Neural progenitor cell (in vitro differentiated cells): ENCODE measurements at regions not wholly inside any gene's neighbourhood (a gene's known extent, or its start where the extent isn't known, plus 50 kb on each side); places are given as distances from the start of the nearest gene placed in this dataset.
"Not testable (repeated sequence)": the region's sequence is repeated elsewhere in the genome, so short reads cannot be mapped to it uniquely, and the experiment has no call there.

Source experiments
- DNase-seq: peaks from one replicate; pipeline ENCODE4 v3.0.0-alpha.2; 2016; ENCODE audit warnings: low spot score
- H2AFZ ChIP-seq: fragments of 200-600 bp; sonication (generic); replicated peaks from 2 replicates; pipeline ENCODE4 v1.6.1; 2016; ENCODE audit warnings: antibody characterized with exemption
- H3F3A ChIP-seq: fragments of 200-600 bp; sonication (generic); 2 replicates; pipeline ENCODE4 v1.6.1; 2016; ENCODE audit warnings: antibody characterized with exemption, low read depth
- H3K27ac ChIP-seq: fragments of 200-600 bp; sonication (generic); 2 replicates; pipeline ENCODE4 v1.5.1; 2016; ENCODE audit warnings: mild to moderate bottlenecking
- H3K27me3 ChIP-seq: fragments of 200-600 bp; sonication (generic); 2 replicates; pipeline ENCODE4 v1.6.1; 2016; ENCODE audit warnings: mild to moderate bottlenecking, moderate library complexity
- H3K36me3 ChIP-seq: fragments of 200-600 bp; sonication (generic); 2 replicates; pipeline ENCODE4 v1.5.1; 2016
- H3K4me1 ChIP-seq: fragments of 200-600 bp; sonication (generic); 2 replicates; pipeline ENCODE4 v1.6.1; 2016; ENCODE audit warnings: mixed run types
- H3K4me2 ChIP-seq: fragments of 200-600 bp; sonication (generic); 2 replicates; pipeline ENCODE4 v1.6.1; 2016
- H3K4me3 ChIP-seq: fragments of 200-600 bp; sonication (generic); 2 replicates; pipeline ENCODE4 v1.5.1; 2016
- H3K79me2 ChIP-seq: fragments of 200-600 bp; sonication (generic); 2 replicates; pipeline ENCODE4 v1.6.1; 2016; ENCODE audit warnings: low read depth
- H3K9ac ChIP-seq: fragments of 200-600 bp; sonication (generic); 2 replicates; pipeline ENCODE4 v1.6.1; 2016
- H3K9me3 ChIP-seq: fragments of 200-600 bp; sonication (generic); 2 replicates; pipeline ENCODE4 v1.5.1; 2016; ENCODE audit warnings: low read depth
- H4K20me1 ChIP-seq: fragments of 200-600 bp; sonication (generic); 2 replicates; pipeline ENCODE4 v1.6.1; 2016; ENCODE audit warnings: low read depth
- H3K27ac Mint-ChIP-seq: 3 replicates; pipeline ENCODE4 v1.8.0; 2021; ENCODE audit warnings: mixed read lengths
- H3K27me3 Mint-ChIP-seq: 2 replicates; pipeline ENCODE4 v1.8.0; 2022; ENCODE audit warnings: low read depth, mild to moderate bottlenecking, inconsistent platforms, moderate library complexity, mixed read lengths; ENCODE audit not compliant: insufficient read depth
- H3K36me3 Mint-ChIP-seq: 3 replicates; pipeline ENCODE4 v1.8.0; 2021; ENCODE audit warnings: mixed read lengths
- H3K4me1 Mint-ChIP-seq: 3 replicates; pipeline ENCODE4 v1.8.0; 2021; ENCODE audit warnings: mixed read lengths
- H3K4me3 Mint-ChIP-seq: 3 replicates; pipeline ENCODE4 v1.8.0; 2021; ENCODE audit warnings: mild to moderate bottlenecking, moderate library complexity, mixed read lengths
- H3K9me3 Mint-ChIP-seq: 3 replicates; pipeline ENCODE4 v1.8.0; 2020; ENCODE audit warnings: mixed read lengths
- EZH2 ChIP-seq: fragments of 200-600 bp; sonication (generic); IDR thresholded peaks from 2 replicates; pipeline ENCODE4 v1.6.1; 2017; ENCODE audit warnings: antibody characterized with exemption, mild to moderate bottlenecking, moderate library complexity
- EZH2phosphoT487 ChIP-seq: fragments of 200-600 bp; sonication (generic); IDR thresholded peaks from 2 replicates; pipeline ENCODE4 v1.6.1; 2017; ENCODE audit warnings: antibody characterized with exemption
- TF ChIP-seq, protein P1 (sequence below): fragments of 200-600 bp; sonication (generic); IDR thresholded peaks from 2 replicates; pipeline ENCODE4 v1.5.1; 2017; ENCODE audit warnings: antibody characterized with exemption, mild to moderate bottlenecking

- peaks cover 18% of the 10 kb centered on the region for H3K9me3 Mint-ChIP-seq
- Histone ChIP-seq H2AFZ (no peak overlapping the region), H3K79me2 (no peaks in the 10 kb centered on the region), H3K36me3 (no peaks in the 10 kb centered on the region), H3K9me3 (peaks cover 8% of the 10 kb centered on the region), H3F3A (no peaks in the 10 kb centered on the region), H3K4me3 (no peak overlapping the region), H3K4me2 (no peak overlapping the region), H3K4me1 (no peaks in the 10 kb centered on the region), H4K20me1 (no peaks in the 10 kb centered on the region), H3K27ac (no peak overlapping the region), H3K9ac (no peak overlapping the region), H3K27me3 (no peaks in the 10 kb centered on the region)
- no peaks in the 10 kb centered on the region for H3K36me3 Mint-ChIP-seq
- no peaks in the 10 kb centered on the region for H3K27me3 Mint-ChIP-seq
- no peak for TF ChIP-seq EZH2phosphoT487
- TF ChIP-seq, protein P1, sequence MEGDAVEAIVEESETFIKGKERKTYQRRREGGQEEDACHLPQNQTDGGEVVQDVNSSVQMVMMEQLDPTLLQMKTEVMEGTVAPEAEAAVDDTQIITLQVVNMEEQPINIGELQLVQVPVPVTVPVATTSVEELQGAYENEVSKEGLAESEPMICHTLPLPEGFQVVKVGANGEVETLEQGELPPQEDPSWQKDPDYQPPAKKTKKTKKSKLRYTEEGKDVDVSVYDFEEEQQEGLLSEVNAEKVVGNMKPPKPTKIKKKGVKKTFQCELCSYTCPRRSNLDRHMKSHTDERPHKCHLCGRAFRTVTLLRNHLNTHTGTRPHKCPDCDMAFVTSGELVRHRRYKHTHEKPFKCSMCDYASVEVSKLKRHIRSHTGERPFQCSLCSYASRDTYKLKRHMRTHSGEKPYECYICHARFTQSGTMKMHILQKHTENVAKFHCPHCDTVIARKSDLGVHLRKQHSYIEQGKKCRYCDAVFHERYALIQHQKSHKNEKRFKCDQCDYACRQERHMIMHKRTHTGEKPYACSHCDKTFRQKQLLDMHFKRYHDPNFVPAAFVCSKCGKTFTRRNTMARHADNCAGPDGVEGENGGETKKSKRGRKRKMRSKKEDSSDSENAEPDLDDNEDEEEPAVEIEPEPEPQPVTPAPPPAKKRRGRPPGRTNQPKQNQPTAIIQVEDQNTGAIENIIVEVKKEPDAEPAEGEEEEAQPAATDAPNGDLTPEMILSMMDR, result no peak
- no peak for TF ChIP-seq EZH2
- H3K4me3 Mint-ChIP-seq, result no peak overlapping the region
- H3K4me1 Mint-ChIP-seq, result no peaks in the 10 kb centered on the region
- H3K27ac Mint-ChIP-seq, result no peak overlapping the region
- DNase-seq, result no peak
Measured at GRCh38 chr4:138439143-138439581, 197.0 kb upstream of the SLC7A11 start.

- no peak overlapping the region for H3K4me3 ChIP-seq
- Mint-ChIP-seq H3K4me3 (no peak overlapping the region), H3K27me3 (no peaks in the 10 kb centered on the region), H3K4me1 (no peaks in the 10 kb centered on the region), H3K27ac (no peak overlapping the region), H3K36me3 (no peaks in the 10 kb centered on the region), H3K9me3 (peaks cover 22% of the 10 kb centered on the region)
- TF ChIP-seq EZH2 (no peak), EZH2phosphoT487 (no peak)
- H3K79me2 ChIP-seq, result no peaks in the 10 kb centered on the region
- H3K9ac ChIP-seq, result no peak overlapping the region
- no peak overlapping the region for H2AFZ ChIP-seq
- no peaks in the 10 kb centered on the region for H3F3A ChIP-seq
- H3K4me2 ChIP-seq, result no peak overlapping the region
- H3K9me3 ChIP-seq, result peaks cover 8% of the 10 kb centered on the region
- no peaks in the 10 kb centered on the region for H3K36me3 ChIP-seq
- H3K27ac ChIP-seq, result no peak overlapping the region
- H3K27me3 ChIP-seq, result no peaks in the 10 kb centered on the region
- no peak for DNase-seq
- H3K4me1 ChIP-seq, result no peaks in the 10 kb centered on the region
- H4K20me1 ChIP-seq, result no peaks in the 10 kb centered on the region
Measured at GRCh38 chr4:138438608-138439007, 196.5 kb upstream of the SLC7A11 start.

DNA sequence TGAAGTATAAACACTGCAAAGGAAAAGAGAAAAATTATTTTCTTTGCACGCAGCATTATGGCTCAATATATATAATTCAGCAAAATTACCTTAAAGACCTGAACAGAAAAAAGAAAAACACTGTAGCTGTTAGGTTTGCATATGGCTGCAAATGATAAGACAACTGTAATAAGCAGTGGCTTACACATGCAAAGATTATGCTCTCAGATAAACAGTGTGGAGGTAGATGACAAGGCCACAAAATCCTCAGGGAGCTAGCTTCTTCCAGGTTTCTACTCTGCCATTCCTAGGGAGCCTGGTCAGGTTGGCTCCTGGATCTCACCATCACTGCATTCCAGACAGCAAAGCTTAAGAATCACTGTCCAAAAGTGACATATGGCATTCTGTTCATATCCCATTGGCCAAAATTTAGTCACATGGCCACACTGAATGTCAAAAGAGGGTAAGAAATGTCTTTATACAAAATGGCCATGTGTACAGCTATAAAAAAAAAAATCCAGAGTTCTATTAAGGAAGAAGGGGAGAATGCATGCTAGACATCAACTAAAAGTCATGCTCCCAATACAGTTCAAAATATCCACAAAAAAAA lies 195.2 kb upstream of the SLC7A11 start:
- Histone ChIP-seq H3F3A (no peaks in the 10 kb centered on the region), H3K9ac (no peak overlapping the region), H3K4me2 (no peak overlapping the region), H3K27me3 (no peaks in the 10 kb centered on the region), H3K9me3 (peaks cover 8% of the 10 kb centered on the region), H3K27ac (no peak overlapping the region), H3K4me3 (no peak overlapping the region), H2AFZ (peak overlapping the region; percentile 21), H3K79me2 (no peaks in the 10 kb centered on the region), H3K4me1 (no peaks in the 10 kb centered on the region), H4K20me1 (no peaks in the 10 kb centered on the region), H3K36me3 (no peaks in the 10 kb centered on the region)
- H3K36me3 Mint-ChIP-seq, result peaks cover 6% of the 10 kb centered on the region
- no peak for TF ChIP-seq EZH2phosphoT487
- TF ChIP-seq EZH2, result no peak
- TF ChIP-seq, protein P1, result no peak
- H3K9me3 Mint-ChIP-seq, result peaks cover 33% of the 10 kb centered on the region
- H3K27me3 Mint-ChIP-seq, result no peaks in the 10 kb centered on the region
- H3K4me1 Mint-ChIP-seq, result no peaks in the 10 kb centered on the region
- no peak overlapping the region for H3K27ac Mint-ChIP-seq
- DNase-seq, result no peak
- H3K4me3 Mint-ChIP-seq, result no peak overlapping the region

- H3K4me3 ChIP-seq, H2AFZ ChIP-seq, H3K27me3 ChIP-seq, H3K9ac ChIP-seq, H3K36me3 Mint-ChIP-seq, H3K4me2 ChIP-seq, DNase-seq, H3K27ac Mint-ChIP-seq, H3K4me1 ChIP-seq, H3F3A ChIP-seq, H3K4me1 Mint-ChIP-seq, H3K79me2 ChIP-seq, H3K27me3 Mint-ChIP-seq, H3K9me3 ChIP-seq, H4K20me1 ChIP-seq, H3K27ac ChIP-seq, H3K4me3 Mint-ChIP-seq, H3K36me3 ChIP-seq: not testable (repeated sequence)
- H3K9me3 Mint-ChIP-seq, result peaks cover 31% of the 10 kb centered on the region
Measured at GRCh38 chr4:138435733-138436132, 193.6 kb upstream of the SLC7A11 start.

DNA sequence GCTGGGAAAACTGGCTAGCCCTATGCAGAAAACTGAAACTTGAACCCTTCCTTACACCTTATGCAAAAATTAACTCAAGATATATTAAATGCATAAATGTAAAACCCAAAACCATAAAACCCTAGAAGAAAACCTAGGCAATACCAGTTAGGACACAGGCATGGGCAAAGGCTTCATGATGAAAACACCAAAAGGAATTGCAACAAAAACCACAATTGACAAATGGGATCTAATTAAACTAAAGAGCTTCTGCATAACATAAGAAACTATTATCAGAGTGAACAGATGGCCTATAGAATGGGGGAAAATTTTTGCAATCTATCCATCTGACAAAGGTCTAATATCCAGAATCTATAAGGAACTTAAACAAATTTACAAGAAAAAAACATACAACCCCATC lies 192.9 kb upstream of the SLC7A11 start:
- not testable (repeated sequence) for H3K4me1 Mint-ChIP-seq, H3K27ac Mint-ChIP-seq, H3K36me3 Mint-ChIP-seq, H4K20me1 ChIP-seq, H3K9me3 ChIP-seq, H3K4me3 Mint-ChIP-seq, H3K27me3 Mint-ChIP-seq, H2AFZ ChIP-seq, H3K79me2 ChIP-seq, H3K4me1 ChIP-seq, H3K27me3 ChIP-seq, H3F3A ChIP-seq, H3K9ac ChIP-seq, H3K27ac ChIP-seq, DNase-seq, H3K36me3 ChIP-seq, H3K4me3 ChIP-seq, H3K4me2 ChIP-seq
- H3K9me3 Mint-ChIP-seq, result peaks cover 31% of the 10 kb centered on the region
